Endothelial cell of umbilical vein (primary cell): ENCODE measurements at regions not wholly inside any gene's neighbourhood (a gene's known extent, or its start where the extent isn't known, plus 50 kb on each side); places are given as distances from the start of the nearest gene placed in this dataset.

Experiments
- EZH2 ChIP-seq: IDR thresholded peaks from 2 replicates; pipeline ENCODE4 v1.6.1; 2012; ENCODE audit warnings: borderline replicate concordance, low read depth, mild to moderate bottlenecking, moderate library complexity, low read length, inconsistent platforms; ENCODE audit not compliant: severe bottlenecking
- MYC ChIP-seq: IDR thresholded peaks from one replicate; pipeline ENCODE4 v1.6.1; 2011; ENCODE audit warnings: mild to moderate bottlenecking, low read depth, low read length
- POLR2A ChIP-seq: IDR thresholded peaks from 2 replicates; pipeline ENCODE4 v1.6.1; 2012; ENCODE audit warnings: low read depth, mild to moderate bottlenecking, control low read depth, low read length
- POLR2AphosphoS5 ChIP-seq: IDR thresholded peaks from 2 replicates; pipeline ENCODE4 v1.6.1; 2012; ENCODE audit warnings: low read depth, mild to moderate bottlenecking, control low read depth, low read length, moderate library complexity; ENCODE audit not compliant: insufficient read depth
- TF ChIP-seq, protein P1 (sequence below), 2 donors: IDR thresholded peaks; 1 replicate in 1 of 2; 2 replicates in 1 of 2; pipeline ENCODE4 v1.5.1; 2011; ENCODE audit warnings: low read length in 2 of 2, mild to moderate bottlenecking in 2 of 2, moderate library complexity in 2 of 2, control low read depth in 1 of 2, inconsistent platforms in 1 of 2, low read depth in 1 of 2; ENCODE audit not compliant: insufficient read depth in 1 of 2; ENCODE audit errors: extremely low read depth in 1 of 2

DNA sequence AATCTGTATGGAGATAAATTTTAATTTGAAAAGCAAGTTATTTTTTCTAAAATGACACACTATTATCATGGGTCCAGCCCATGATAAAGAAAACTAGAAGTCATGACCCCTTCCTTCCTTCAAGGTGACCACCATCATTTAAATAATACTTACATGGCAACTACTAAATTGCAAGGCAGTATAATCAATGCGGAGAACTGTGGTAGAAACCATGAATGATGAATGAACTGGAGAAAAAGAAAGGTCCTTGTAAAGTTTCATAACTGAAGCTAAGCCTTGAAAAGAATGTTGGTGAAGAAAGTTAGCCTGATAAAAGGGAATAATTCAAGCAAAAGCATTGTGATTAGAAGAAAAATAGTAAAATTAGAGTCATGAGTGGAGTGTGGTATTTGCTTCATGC lies 222.9 kb upstream of the TBC1D5 start:
- TF ChIP-seq POLR2AphosphoS5, result no peak
- TF ChIP-seq, protein P1, sequence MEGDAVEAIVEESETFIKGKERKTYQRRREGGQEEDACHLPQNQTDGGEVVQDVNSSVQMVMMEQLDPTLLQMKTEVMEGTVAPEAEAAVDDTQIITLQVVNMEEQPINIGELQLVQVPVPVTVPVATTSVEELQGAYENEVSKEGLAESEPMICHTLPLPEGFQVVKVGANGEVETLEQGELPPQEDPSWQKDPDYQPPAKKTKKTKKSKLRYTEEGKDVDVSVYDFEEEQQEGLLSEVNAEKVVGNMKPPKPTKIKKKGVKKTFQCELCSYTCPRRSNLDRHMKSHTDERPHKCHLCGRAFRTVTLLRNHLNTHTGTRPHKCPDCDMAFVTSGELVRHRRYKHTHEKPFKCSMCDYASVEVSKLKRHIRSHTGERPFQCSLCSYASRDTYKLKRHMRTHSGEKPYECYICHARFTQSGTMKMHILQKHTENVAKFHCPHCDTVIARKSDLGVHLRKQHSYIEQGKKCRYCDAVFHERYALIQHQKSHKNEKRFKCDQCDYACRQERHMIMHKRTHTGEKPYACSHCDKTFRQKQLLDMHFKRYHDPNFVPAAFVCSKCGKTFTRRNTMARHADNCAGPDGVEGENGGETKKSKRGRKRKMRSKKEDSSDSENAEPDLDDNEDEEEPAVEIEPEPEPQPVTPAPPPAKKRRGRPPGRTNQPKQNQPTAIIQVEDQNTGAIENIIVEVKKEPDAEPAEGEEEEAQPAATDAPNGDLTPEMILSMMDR (IDR thresholded peaks at IDR 0.05; ENCODE audit: extremely low read depth in 1 of 2, insufficient read depth in 1 of 2, low read depth in 1 of 2, low read length in 2 of 2), result no peak
- no peak for TF ChIP-seq POLR2A
- no peak for TF ChIP-seq MYC
- no peak for TF ChIP-seq EZH2
